A673 (cell line): ENCODE measurements at regions not wholly inside any gene's neighbourhood (a gene's known extent, or its start where the extent isn't known, plus 50 kb on each side); places are given as distances from the start of the nearest gene placed in this dataset.

Experiments used
- BruUV-seq: library from RNA; stranded (reverse); fragments of 400-500 nt; replicated peaks from 2 replicates; lab custom pipeline; 2021; lab: Mats Ljungman, UMichigan
- CTCF ChIA-PET: fragments of 300-600 bp; sonication (Branson Sonifier 250); formaldehyde crosslinking; loops from one replicate; lab custom pipeline; 2022; ENCODE audit warnings: antibody characterized with exemption; lab: Charles Lee
- POLR2A ChIA-PET: fragments of 300-600 bp; sonication (Branson Sonifier 250); formaldehyde crosslinking; loops from one replicate; lab custom pipeline; 2022; ENCODE audit warnings: antibody characterized with exemption; ENCODE audit not compliant: low non-redundant PET; lab: Charles Lee
- DNase-seq: peaks from one replicate; pipeline ENCODE4 v3.0.0-alpha.2; 2015; ENCODE audit warnings: low spot score
- H3K27ac ChIP-seq: fragments of 200-600 bp; sonication (generic); 2 replicates; pipeline ENCODE4 v1.5.1; 2016; ENCODE audit warnings: mixed run types, low read depth, mild to moderate bottlenecking, mixed read lengths, antibody characterized with exemption, low read length; ENCODE audit not compliant: poor library complexity, severe bottlenecking
- H3K27me3 ChIP-seq: fragments of 200-600 bp; sonication (generic); replicated peaks from 2 replicates; pipeline ENCODE4 v1.6.1; 2017; ENCODE audit warnings: mixed run types, low read depth, mild to moderate bottlenecking, mixed read lengths, antibody characterized with exemption, low read length; ENCODE audit not compliant: insufficient read depth, poor library complexity
- H3K36me3 ChIP-seq: fragments of 200-600 bp; sonication (generic); 2 replicates; pipeline ENCODE4 v1.6.1; 2016; ENCODE audit warnings: mixed run types, mild to moderate bottlenecking, mixed read lengths, antibody characterized with exemption, low read length; ENCODE audit not compliant: insufficient read depth, poor library complexity, severe bottlenecking
- H3K4me1 ChIP-seq: fragments of 200-600 bp; sonication (generic); 2 replicates; pipeline ENCODE4 v1.6.1; 2017; ENCODE audit warnings: mixed run types, mild to moderate bottlenecking, mixed read lengths, antibody characterized with exemption, low read length; ENCODE audit not compliant: insufficient read depth, poor library complexity, severe bottlenecking
- H3K4me3 ChIP-seq: fragments of 200-600 bp; sonication (generic); 2 replicates; pipeline ENCODE4 v1.5.1; 2016; ENCODE audit warnings: low read depth, mixed run types, mild to moderate bottlenecking, mixed read lengths, low read length; ENCODE audit not compliant: poor library complexity, severe bottlenecking
- H3K9me3 ChIP-seq: fragments of 200-600 bp; sonication (generic); 2 replicates; pipeline ENCODE4 v1.6.1; 2016; ENCODE audit warnings: mixed run types, low read depth, mild to moderate bottlenecking, mixed read lengths, antibody characterized with exemption, low read length; ENCODE audit not compliant: poor library complexity, severe bottlenecking
- EZH2 ChIP-seq: fragments of 200-600 bp; sonication (generic); IDR thresholded peaks from 2 replicates; pipeline ENCODE4 v1.6.1; 2017; ENCODE audit warnings: borderline replicate concordance, low read depth, mild to moderate bottlenecking, mixed read lengths, antibody characterized with exemption, low read length; ENCODE audit not compliant: poor library complexity, severe bottlenecking
- intact Hi-C: fragments of 100-400 bp; cut with micrococcal nuclease; formaldehyde crosslinking; loops from one replicate; pipeline ENCODE4 v1.10.0; 2022; ENCODE audit not compliant: unreplicated experiment
- TF ChIP-seq, protein P1 (sequence below): fragments of 300-800, 200-600 bp; sonication (generic); conservative IDR thresholded peaks from 2 replicates; pipeline ENCODE4 v1.5.1; 2017; ENCODE audit warnings: low read depth, mild to moderate bottlenecking, antibody characterized with exemption, low read length, moderate library complexity, mixed read lengths

DNA sequence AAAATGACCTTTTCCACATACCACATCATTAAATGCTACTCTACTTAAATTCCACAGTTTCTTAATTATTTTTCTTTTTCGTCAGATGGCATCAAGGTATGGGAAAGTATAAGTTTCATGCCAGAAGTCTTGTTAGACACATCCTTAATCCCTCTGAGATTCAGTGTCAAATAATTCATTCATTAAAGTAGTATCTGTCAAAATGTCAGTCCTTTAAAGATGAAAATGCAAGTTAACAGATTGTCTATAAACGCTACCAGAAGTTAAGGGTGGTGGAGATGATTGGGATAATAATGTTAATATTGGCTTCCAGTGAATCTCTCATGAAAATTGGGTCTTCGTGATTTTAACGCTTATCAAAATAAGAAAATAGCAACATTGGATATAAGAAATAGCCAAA is 504.2 kb upstream of the LINC00305 start:
- intact Hi-C loops = no loop called here
- POLR2A ChIA-PET = no interaction called here
- no TSS peak for BruUV-seq

DNA sequence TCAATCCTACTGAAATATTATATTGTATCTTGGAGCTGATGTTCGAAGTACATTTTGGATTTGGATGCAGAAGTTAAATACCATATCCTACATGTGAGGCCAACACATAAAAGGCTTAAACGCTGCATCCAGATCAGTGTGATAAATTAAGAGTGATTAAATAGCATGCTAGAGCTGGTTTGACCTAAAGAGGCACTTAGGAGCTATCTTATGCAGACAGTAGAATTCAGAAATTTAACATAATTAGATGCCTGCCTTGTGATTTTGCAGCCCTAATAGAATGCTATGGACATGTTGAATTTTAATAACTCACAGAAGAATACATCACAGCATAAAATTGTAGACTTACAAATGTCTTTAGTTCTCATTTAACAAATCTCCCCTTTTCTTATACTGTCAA is 501.2 kb upstream of the LINC00305 start:
- ChIA-PET CTCF (no interaction called here), POLR2A (no interaction called here)
- no peaks in the 10 kb centered on the region for H3K36me3 ChIP-seq
- no peak for DNase-seq
- no peaks in the 10 kb centered on the region for H3K9me3 ChIP-seq
- BruUV-seq = no TSS peak
- no peak overlapping the region for H3K4me3 ChIP-seq
- H3K4me1 ChIP-seq = no peaks in the 10 kb centered on the region
- no peak for TF ChIP-seq EZH2
- TF ChIP-seq, protein P1, sequence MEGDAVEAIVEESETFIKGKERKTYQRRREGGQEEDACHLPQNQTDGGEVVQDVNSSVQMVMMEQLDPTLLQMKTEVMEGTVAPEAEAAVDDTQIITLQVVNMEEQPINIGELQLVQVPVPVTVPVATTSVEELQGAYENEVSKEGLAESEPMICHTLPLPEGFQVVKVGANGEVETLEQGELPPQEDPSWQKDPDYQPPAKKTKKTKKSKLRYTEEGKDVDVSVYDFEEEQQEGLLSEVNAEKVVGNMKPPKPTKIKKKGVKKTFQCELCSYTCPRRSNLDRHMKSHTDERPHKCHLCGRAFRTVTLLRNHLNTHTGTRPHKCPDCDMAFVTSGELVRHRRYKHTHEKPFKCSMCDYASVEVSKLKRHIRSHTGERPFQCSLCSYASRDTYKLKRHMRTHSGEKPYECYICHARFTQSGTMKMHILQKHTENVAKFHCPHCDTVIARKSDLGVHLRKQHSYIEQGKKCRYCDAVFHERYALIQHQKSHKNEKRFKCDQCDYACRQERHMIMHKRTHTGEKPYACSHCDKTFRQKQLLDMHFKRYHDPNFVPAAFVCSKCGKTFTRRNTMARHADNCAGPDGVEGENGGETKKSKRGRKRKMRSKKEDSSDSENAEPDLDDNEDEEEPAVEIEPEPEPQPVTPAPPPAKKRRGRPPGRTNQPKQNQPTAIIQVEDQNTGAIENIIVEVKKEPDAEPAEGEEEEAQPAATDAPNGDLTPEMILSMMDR = no peak
- H3K27ac ChIP-seq = no peak overlapping the region
- no peaks in the 10 kb centered on the region for H3K27me3 ChIP-seq
- intact Hi-C loops = no loop called here

More for the DNA sequence above, 504.2 kb upstream of the LINC00305 start:
- no peak for DNase-seq
- Histone ChIP-seq H3K27ac (no peak overlapping the region), H3K4me3 (no peak overlapping the region), H3K9me3 (no peaks in the 10 kb centered on the region), H3K27me3 (no peaks in the 10 kb centered on the region), H3K4me1 (no peaks in the 10 kb centered on the region), H3K36me3 (no peaks in the 10 kb centered on the region)
- TF ChIP-seq EZH2 = no peak
- CTCF ChIA-PET = no interaction called here

DNA sequence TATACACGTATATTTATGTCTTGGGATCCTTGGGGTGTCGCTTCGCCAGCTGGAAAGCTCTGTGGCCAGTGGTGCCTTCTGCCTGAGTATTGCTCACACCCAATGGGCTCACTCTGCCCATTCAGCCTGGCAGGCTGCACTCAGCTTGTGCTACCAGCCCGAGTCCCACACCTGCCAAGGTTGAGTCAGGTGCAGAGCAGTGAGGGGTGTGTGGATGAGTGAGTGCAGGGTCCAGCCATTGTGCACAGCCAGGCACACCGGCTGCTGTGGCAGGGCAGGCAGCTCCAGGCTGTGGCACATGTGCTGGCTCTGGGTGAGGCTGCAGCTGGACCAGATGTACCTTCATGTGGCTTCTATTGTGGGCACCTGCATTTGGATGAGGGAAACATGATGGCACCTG is 496.9 kb upstream of the LINC00305 start:
- Histone ChIP-seq H3K36me3 (no peaks in the 10 kb centered on the region), H3K27ac (no peak overlapping the region), H3K4me1 (no peaks in the 10 kb centered on the region), H3K9me3 (no peaks in the 10 kb centered on the region), H3K4me3 (no peak overlapping the region), H3K27me3 (no peaks in the 10 kb centered on the region)
- ChIA-PET CTCF (no interaction called here), POLR2A (interaction anchor here (0.7 kb wide), 1 partner anchor 655 kb away, joined by 3 read pairs; no protein-coding TSS in a partner anchor)
- intact Hi-C loops = no loop called here
- no TSS peak for BruUV-seq
- no peak for DNase-seq
- no peak for TF ChIP-seq EZH2
- TF ChIP-seq, protein P1 = no peak

DNA sequence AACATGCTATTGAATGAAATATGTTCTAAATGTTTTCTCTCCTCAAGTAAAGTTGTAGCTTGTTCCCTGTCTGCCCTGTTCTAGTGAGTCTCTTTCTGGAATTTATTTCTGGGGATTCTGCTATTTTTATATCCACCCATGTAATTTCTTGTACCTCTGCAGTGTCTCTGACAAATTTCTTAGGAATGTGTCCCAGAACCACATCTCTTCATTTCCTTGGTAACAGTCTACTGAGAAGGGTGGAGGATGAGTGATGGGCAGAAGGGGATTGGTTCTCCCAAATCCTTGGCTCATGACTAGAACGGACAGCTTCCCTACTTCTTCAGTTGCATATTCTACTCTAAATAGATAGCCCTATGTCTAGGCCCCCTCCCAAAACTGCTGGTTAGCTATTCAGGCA is 490.6 kb upstream of the LINC00305 start:
- Histone ChIP-seq H3K9me3 (no peaks in the 10 kb centered on the region), H3K27ac (no peak overlapping the region), H3K36me3 (no peaks in the 10 kb centered on the region), H3K4me1 (no peaks in the 10 kb centered on the region), H3K4me3 (no peak overlapping the region), H3K27me3 (no peaks in the 10 kb centered on the region)
- no TSS peak for BruUV-seq
- TF ChIP-seq EZH2 = no peak
- TF ChIP-seq, protein P1 = no peak
- ChIA-PET CTCF (no interaction called here), POLR2A (no interaction called here)
- intact Hi-C loops = no loop called here
- DNase-seq = no peak
